Activated B cell treated with CpG ODN at 0.5 μM for 24 hours (primary cell): ENCODE measurements at regions not wholly inside any gene's neighbourhood (a gene's known extent, or its start where the extent isn't known, plus 50 kb on each side); places are given as distances from the start of the nearest gene placed in this dataset.

Experiments
- ATAC-seq: fragments of 200-7000 bp; cut with Tn5 transposase; one replicate; pipeline ENCODE4 v1.10.0; 2021; ENCODE audit warnings: low read depth, mild to moderate bottlenecking, moderate library complexity
- CTCF ChIA-PET: fragments of 350-600 bp; sonication (Branson Sonifier 250); formaldehyde crosslinking; loops from one replicate; lab custom pipeline; 2021; ENCODE audit warnings: antibody characterized with exemption; lab: Charles Lee
- POLR2A ChIA-PET: fragments of 350-600 bp; sonication (Branson Sonifier 250); formaldehyde crosslinking; loops from one replicate; lab custom pipeline; 2021; ENCODE audit warnings: antibody characterized with exemption; lab: Charles Lee
- DNase-seq: peaks from one replicate; pipeline ENCODE4 v3.0.0; 2022
- H3K27ac Mint-ChIP-seq: one replicate; pipeline ENCODE4 v1.8.0; 2020; ENCODE audit warnings: mixed read lengths
- H3K27me3 Mint-ChIP-seq: one replicate; pipeline ENCODE4 v1.8.0; 2021; ENCODE audit warnings: mixed read lengths
- H3K36me3 Mint-ChIP-seq: one replicate; pipeline ENCODE4 v1.8.0; 2021; ENCODE audit warnings: low read depth, mixed read lengths
- H3K4me1 Mint-ChIP-seq: one replicate; pipeline ENCODE4 v1.8.0; 2021; ENCODE audit warnings: mixed read lengths
- H3K4me3 Mint-ChIP-seq: one replicate; pipeline ENCODE4 v1.8.0; 2020; ENCODE audit warnings: mild to moderate bottlenecking, mixed read lengths
- H3K9me3 Mint-ChIP-seq: one replicate; pipeline ENCODE4 v1.8.0; 2020; ENCODE audit warnings: mixed read lengths
- CTCF ChIP-seq: fragments of 200-600 bp; IDR thresholded peaks from one replicate; pipeline ENCODE4 v1.8.0; 2022; ENCODE audit warnings: antibody characterized with exemption, mild to moderate bottlenecking
- intact Hi-C: fragments of 100-400 bp; cut with micrococcal nuclease; formaldehyde crosslinking; loops from one replicate; pipeline ENCODE4 v1.15.1; 2024

GRCh38 chr4:110898290-110898689 lies 275.4 kb upstream of the PITX2 start:
- no peaks in the 10 kb centered on the region for H3K9me3 Mint-ChIP-seq
- DNase-seq (no peak), ATAC-seq (no peak)
- H3K4me3 Mint-ChIP-seq, result no peak overlapping the region
- intact Hi-C loops, result no loop called here
- H3K36me3 Mint-ChIP-seq, result no peaks in the 10 kb centered on the region
- ChIA-PET CTCF (no interaction called here), POLR2A (no interaction called here)
- peaks cover 2% of the 10 kb centered on the region for H3K27me3 Mint-ChIP-seq
- no peaks in the 10 kb centered on the region for H3K4me1 Mint-ChIP-seq
- TF ChIP-seq CTCF, result no peak
- no peak overlapping the region for H3K27ac Mint-ChIP-seq

GRCh38 chr4:110900213-110900769 lies 277.4 kb upstream of the PITX2 start:
- ATAC-seq (no peak), DNase-seq (no peak)
- TF ChIP-seq CTCF, result no peak
- intact Hi-C loops, result no loop called here
- no peaks in the 10 kb centered on the region for H3K9me3 Mint-ChIP-seq
- H3K27me3 Mint-ChIP-seq, result peaks cover 2% of the 10 kb centered on the region
- CTCF ChIA-PET, result no interaction called here
- H3K36me3 Mint-ChIP-seq, result no peaks in the 10 kb centered on the region
- POLR2A ChIA-PET, result no interaction called here
- H3K4me1 Mint-ChIP-seq, result no peaks in the 10 kb centered on the region
- H3K27ac Mint-ChIP-seq, result no peak overlapping the region
- no peak overlapping the region for H3K4me3 Mint-ChIP-seq

- H3K27ac Mint-ChIP-seq, result no peak overlapping the region
- no peak overlapping the region for H3K4me3 Mint-ChIP-seq
- intact Hi-C loops, result no loop called here
- ChIA-PET POLR2A (no interaction called here), CTCF (no interaction called here)
- TF ChIP-seq CTCF, result no peak
- no peaks in the 10 kb centered on the region for H3K4me1 Mint-ChIP-seq
- H3K27me3 Mint-ChIP-seq, result peaks cover 2% of the 10 kb centered on the region
- H3K36me3 Mint-ChIP-seq, result no peaks in the 10 kb centered on the region
- DNase-seq, result no peak
- ATAC-seq, result no peak
- H3K9me3 Mint-ChIP-seq, result no peaks in the 10 kb centered on the region
Observed at GRCh38 chr4:110902500-110902899, 279.6 kb upstream of the PITX2 start.

- no peaks in the 10 kb centered on the region for H3K36me3 Mint-ChIP-seq
- intact Hi-C loops, result no loop called here
- no peaks in the 10 kb centered on the region for H3K9me3 Mint-ChIP-seq
Observed at GRCh38 chr4:110904435-110905065, 281.7 kb upstream of the PITX2 start.

GRCh38 chr4:110905367-110905766 lies 282.5 kb upstream of the PITX2 start:
- intact Hi-C loops, result no loop called here
- Mint-ChIP-seq H3K4me3 (no peak overlapping the region), H3K27me3 (peaks cover 2% of the 10 kb centered on the region), H3K27ac (no peak overlapping the region), H3K9me3 (no peaks in the 10 kb centered on the region), H3K4me1 (no peaks in the 10 kb centered on the region), H3K36me3 (no peaks in the 10 kb centered on the region)
- ChIA-PET POLR2A (no interaction called here), CTCF (no interaction called here)
- no peak for TF ChIP-seq CTCF
- ATAC-seq, result no peak
- no peak for DNase-seq

More at GRCh38 chr4:110904435-110905065, 281.7 kb upstream of the PITX2 start:
- Mint-ChIP-seq H3K4me1 (no peaks in the 10 kb centered on the region), H3K27me3 (peaks cover 2% of the 10 kb centered on the region), H3K4me3 (no peak overlapping the region), H3K27ac (no peak overlapping the region)
- CTCF ChIA-PET, result no interaction called here
- no peak for DNase-seq
- POLR2A ChIA-PET, result no interaction called here
- TF ChIP-seq CTCF, result no peak
- no peak for ATAC-seq
